Aorta (tissue), 5 donors: ENCODE measurements at regions not wholly inside any gene's neighbourhood (a gene's known extent, or its start where the extent isn't known, plus 50 kb on each side); places are given as distances from the start of the nearest gene placed in this dataset.
"Not testable (repeated sequence)": the region's sequence is repeated elsewhere in the genome, so short reads cannot be mapped to it uniquely, and the experiment has no call there.

Source experiments
- ATAC-seq: fragments of 200-7000 bp; cut with Tn5 transposase; one replicate; pipeline ENCODE4 v1.9.1; 2022; ENCODE audit warnings: moderate library complexity; ENCODE audit not compliant: low FRiP score
- DNase-seq, 2 donors: peaks; one replicate each; pipeline ENCODE4 v3.0.0-alpha.2; 2020
- H3K27ac ChIP-seq, 2 donors: one replicate each; pipeline ENCODE4 v1.5.1; 2013; ENCODE audit warnings: low read length in 2 of 2, mild to moderate bottlenecking in 2 of 2, moderate library complexity in 2 of 2, control low read depth in 1 of 2, inconsistent platforms in 1 of 2, low read depth in 1 of 2
- H3K27me3 ChIP-seq, 2 donors: one replicate each; pipeline ENCODE4 v1.6.1; 2013; ENCODE audit warnings: control low read depth in 1 of 2, low read length in 1 of 2, mild to moderate bottlenecking in 1 of 2, moderate library complexity in 1 of 2; ENCODE audit not compliant: insufficient read depth in 2 of 2, control insufficient read depth in 1 of 2
- H3K36me3 ChIP-seq, 2 donors: one replicate each; pipeline ENCODE4 v1.6.1; 2013; ENCODE audit warnings: control low read depth in 1 of 2, low read length in 1 of 2, mild to moderate bottlenecking in 1 of 2; ENCODE audit not compliant: insufficient read depth in 2 of 2, control insufficient read depth in 1 of 2
- H3K4me1 ChIP-seq, 2 donors: one replicate each; pipeline ENCODE4 v1.6.1; 2013; ENCODE audit warnings: low read length in 2 of 2, control low read depth in 1 of 2, mild to moderate bottlenecking in 1 of 2, moderate library complexity in 1 of 2; ENCODE audit not compliant: insufficient read depth in 2 of 2, control insufficient read depth in 1 of 2
- H3K4me3 ChIP-seq, 2 donors: one replicate each; pipeline ENCODE4 v1.5.1; 2013; ENCODE audit warnings: low read length in 2 of 2, control low read depth in 1 of 2, mild to moderate bottlenecking in 1 of 2
- H3K9me3 ChIP-seq: one replicate; pipeline ENCODE4 v1.6.1; 2013; ENCODE audit warnings: mild to moderate bottlenecking, low read length; ENCODE audit not compliant: control insufficient read depth
- WGBS, 2 donors: extraction: QIAGEN DNeasy Blood & Tissue Kit; methylation state at CpG; one replicate each; pipeline ENCODE4 v1.1.7; 2013; 5-methylcytosine and 5-hydroxymethylcytosine counted together
- intact Hi-C, 2 donors: fragments of 100-400 bp; cut with DNase I; formaldehyde crosslinking; loops; one replicate each; pipeline versions ENCODE4 v1.14.2 to v1.15.0; 2022
- donor health status: healthy with polysubstance abuse.
- donor health status: Bipolar disorder and iron deficiency.
- donor health status: DM: no; HTN: no; CAD: no.
- donor health status: DM: no; HTN: no; CAD: no.
- donor health status: DM: yes; HTN: yes; CAD: no.

DNA sequence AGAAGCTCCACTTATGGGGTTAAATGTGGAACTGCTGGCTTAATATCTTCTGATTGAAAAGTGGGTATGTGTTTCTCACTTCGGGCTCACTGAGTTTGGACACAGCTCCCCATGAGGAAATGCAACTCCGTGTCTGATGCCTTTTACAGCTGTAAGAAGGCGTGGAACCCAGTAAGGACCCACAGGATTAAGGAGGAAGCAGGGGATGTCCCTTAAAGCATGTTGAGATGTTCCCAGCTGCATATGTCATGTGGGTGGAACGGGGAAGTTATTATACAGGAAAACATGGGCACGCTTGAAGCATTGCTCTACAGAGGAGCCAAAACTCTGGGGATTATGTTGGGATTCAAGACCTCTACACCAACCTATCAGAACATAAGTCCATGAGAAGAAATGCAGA is 224.4 kb downstream of the NEBL start:
- no peaks in the 10 kb centered on the region for H3K9me3 ChIP-seq
- no peak overlapping the region for H3K27ac ChIP-seq
- H3K4me1 ChIP-seq = no peaks in the 10 kb centered on the region
- no peaks in the 10 kb centered on the region for H3K27me3 ChIP-seq
- no peaks in the 10 kb centered on the region for H3K36me3 ChIP-seq
- H3K4me3 ChIP-seq = no peak overlapping the region
- no peak for DNase-seq
- no peak for ATAC-seq
- 68 to 71% methylated on average over 5 of the region's 5 CpGs for WGBS, 2 donors
- intact Hi-C loops = no loop called here

DNA sequence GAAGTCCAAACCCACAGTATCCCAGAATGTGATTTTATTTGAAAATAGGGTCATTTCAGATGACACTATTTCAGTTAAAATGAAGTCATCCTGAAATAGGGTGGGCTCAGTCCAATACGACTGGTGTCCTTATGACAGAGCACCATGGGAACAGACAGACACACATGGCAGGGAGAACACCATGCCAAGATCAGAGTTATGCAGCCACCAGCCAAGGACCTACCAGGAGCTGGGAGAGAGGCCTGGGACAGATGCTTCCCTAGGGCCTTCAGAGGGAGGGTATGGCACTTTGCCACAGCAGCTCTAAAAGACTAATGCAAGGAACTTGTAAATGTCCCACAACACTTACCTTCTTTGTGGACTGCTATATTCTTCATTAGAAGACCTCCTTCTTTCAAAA is 226.5 kb downstream of the NEBL start:
- DNase-seq (no peak), ATAC-seq (no peak)
- H3K4me1 ChIP-seq = no peaks in the 10 kb centered on the region
- H3K27me3 ChIP-seq = no peaks in the 10 kb centered on the region
- 11 to 25% methylated on average over 1 of the region's 1 CpG for WGBS, 2 donors
- no peaks in the 10 kb centered on the region for H3K9me3 ChIP-seq
- no peak overlapping the region for H3K4me3 ChIP-seq
- no peak overlapping the region for H3K27ac ChIP-seq
- intact Hi-C loops = no loop called here
- no peaks in the 10 kb centered on the region for H3K36me3 ChIP-seq

- DNase-seq (no peak), ATAC-seq (no peak)
- Histone ChIP-seq H3K4me3 (no peak overlapping the region), H3K27ac (no peak overlapping the region), H3K36me3 (no peaks in the 10 kb centered on the region), H3K27me3 (no peaks in the 10 kb centered on the region), H3K4me1 (no peaks in the 10 kb centered on the region), H3K9me3 (no peaks in the 10 kb centered on the region)
- intact Hi-C loops = no loop called here
Measured at GRCh38 chr10:20668985-20669384, 228.1 kb downstream of the NEBL start.

- 97 to 98% methylated on average over 3 of the region's 3 CpGs for WGBS, 2 donors
- intact Hi-C loops = no loop called here
- Histone ChIP-seq H3K27ac (no peak overlapping the region), H3K9me3 (no peaks in the 10 kb centered on the region), H3K36me3 (no peaks in the 10 kb centered on the region), H3K27me3 (no peaks in the 10 kb centered on the region), H3K4me1 (no peaks in the 10 kb centered on the region), H3K4me3 (no peak overlapping the region)
- ATAC-seq (no peak), DNase-seq (no peak)
Measured at GRCh38 chr10:20662742-20663141, 234.4 kb downstream of the NEBL start.

DNA sequence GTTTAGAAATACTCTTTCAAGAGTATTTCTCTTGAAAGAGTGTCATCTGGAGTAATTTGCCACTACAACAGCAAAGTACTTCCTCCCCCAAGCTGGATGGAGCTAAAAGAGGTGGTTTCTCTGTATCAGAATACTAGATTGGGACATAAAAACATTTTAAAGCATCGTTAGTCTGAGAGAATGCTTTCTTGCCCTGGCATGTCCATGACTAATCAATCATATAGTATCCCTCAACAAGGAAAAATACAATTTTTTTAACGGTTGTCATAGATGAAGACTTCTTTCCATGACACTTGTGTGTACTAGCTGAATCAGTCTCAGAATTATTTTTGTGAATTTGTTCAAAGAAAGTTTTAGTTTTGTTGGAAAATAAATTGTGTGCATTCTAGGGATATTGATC is 237.9 kb downstream of the NEBL start:
- intact Hi-C loops = no loop called here
- Histone ChIP-seq H3K4me3 (no peak overlapping the region), H3K27ac (no peak overlapping the region), H3K4me1 (no peaks in the 10 kb centered on the region), H3K27me3 (no peaks in the 10 kb centered on the region), H3K36me3 (no peaks in the 10 kb centered on the region), H3K9me3 (no peaks in the 10 kb centered on the region)
- 72 to 76% methylated on average over 2 of the region's 2 CpGs for WGBS, 2 donors
- ATAC-seq (no peak), DNase-seq (no peak)

DNA sequence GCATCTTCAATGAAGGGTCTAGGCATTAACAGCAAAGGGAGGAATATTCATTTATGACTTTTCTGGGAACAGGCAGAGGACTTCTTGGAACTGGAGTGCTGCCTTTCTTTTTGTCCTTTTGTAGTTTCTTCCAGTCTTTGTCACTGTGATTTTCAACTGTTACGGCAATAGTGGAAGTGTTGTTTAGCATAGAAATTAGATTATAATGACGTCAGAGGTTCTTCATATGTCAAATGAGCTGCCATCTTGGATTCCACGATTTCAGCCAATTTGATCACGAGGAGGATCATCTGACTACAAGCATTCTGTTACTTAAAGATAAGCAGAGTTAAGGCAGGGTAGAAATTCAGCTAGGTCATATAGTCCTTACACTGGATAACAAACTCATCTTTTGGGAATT is 239.0 kb downstream of the NEBL start:
- H3K27ac ChIP-seq = no peak overlapping the region
- intact Hi-C loops = no loop called here
- no peaks in the 10 kb centered on the region for H3K4me1 ChIP-seq
- H3K4me3 ChIP-seq = no peak overlapping the region
- H3K27me3 ChIP-seq = no peaks in the 10 kb centered on the region
- H3K36me3 ChIP-seq = no peaks in the 10 kb centered on the region
- DNase-seq = no peak
- WGBS, 2 donors = 96 to 97% methylated on average over 4 of the region's 4 CpGs
- ATAC-seq = no peak
- no peaks in the 10 kb centered on the region for H3K9me3 ChIP-seq

DNA sequence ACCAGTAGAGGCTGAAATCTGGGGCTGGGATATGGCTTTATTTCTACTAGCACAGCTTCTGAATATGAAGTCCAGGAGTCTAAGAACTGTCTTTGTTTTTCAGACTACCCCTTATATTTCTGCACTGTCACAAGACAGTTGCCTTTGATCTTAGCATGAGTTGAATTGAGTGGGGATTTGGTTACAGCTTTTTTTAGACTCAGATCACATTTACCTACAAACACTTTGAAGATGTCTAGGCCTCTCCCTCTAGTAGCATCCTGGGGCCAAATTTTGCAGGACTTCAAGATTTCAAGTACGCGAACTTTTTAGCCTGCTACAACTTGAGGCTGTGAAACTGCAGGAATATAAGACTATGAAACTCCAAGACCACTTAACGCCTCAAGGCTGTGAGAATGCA is 240.2 kb downstream of the NEBL start:
- Histone ChIP-seq H3K9me3 (no peaks in the 10 kb centered on the region), H3K4me3 (no peak overlapping the region), H3K4me1 (no peaks in the 10 kb centered on the region), H3K27ac (no peak overlapping the region), H3K36me3 (no peaks in the 10 kb centered on the region), H3K27me3 (no peaks in the 10 kb centered on the region)
- DNase-seq = no peak
- no peak for ATAC-seq
- 95 to 98% methylated on average over 3 of the region's 3 CpGs for WGBS, 2 donors
- intact Hi-C loops = no loop called here

DNA sequence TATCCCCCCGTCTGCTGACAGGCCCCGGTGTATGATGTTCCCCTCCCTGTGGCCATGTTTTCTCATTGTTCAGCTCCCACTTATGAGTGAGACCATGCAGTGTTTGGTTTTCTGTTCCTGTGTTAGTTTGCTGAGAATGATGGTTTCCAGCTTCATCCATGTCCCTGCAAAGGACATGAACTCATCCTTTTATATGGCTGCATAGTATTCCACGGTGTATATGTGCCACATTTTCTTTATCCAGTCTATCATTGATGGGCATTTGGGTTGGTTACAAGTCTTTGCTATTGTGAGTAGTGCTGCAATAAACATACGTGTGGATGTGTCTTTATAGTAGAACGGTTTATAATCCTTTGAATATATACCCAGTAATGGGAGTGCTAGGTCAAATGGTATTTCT is 244.7 kb downstream of the NEBL start:
- ATAC-seq, H3K36me3 ChIP-seq, H3K27ac ChIP-seq, H3K27me3 ChIP-seq, H3K4me1 ChIP-seq, intact Hi-C loops, H3K9me3 ChIP-seq, DNase-seq, H3K4me3 ChIP-seq: not testable (repeated sequence)
- 95 to 97% methylated on average over 5 of the region's 5 CpGs for WGBS, 2 donors

GRCh38 chr10:20648263-20648874 is 248.7 kb downstream of the NEBL start:
- WGBS, 2 donors = 38 to 40% methylated on average over 2 of the region's 2 CpGs
- Histone ChIP-seq H3K27ac (no peak overlapping the region), H3K27me3 (no peaks in the 10 kb centered on the region), H3K36me3 (no peaks in the 10 kb centered on the region), H3K4me1 (no peaks in the 10 kb centered on the region), H3K9me3 (peaks cover 1% of the 10 kb centered on the region), H3K4me3 (no peak overlapping the region)
- no peak for ATAC-seq
- intact Hi-C loops = no loop called here
- no peak for DNase-seq
